AG09309 (cell line): ENCODE measurements at regions not wholly inside any gene's neighbourhood (a gene's known extent, or its start where the extent isn't known, plus 50 kb on each side); places are given as distances from the start of the nearest gene placed in this dataset.

ENCODE experiments used
- DNase-seq: peaks from one replicate; pipeline ENCODE4 v3.0.0-alpha.2; 2010; ENCODE audit warnings: low read depth
- H3K4me3 ChIP-seq: 2 replicates; pipeline ENCODE4 v1.5.1; 2011; ENCODE audit warnings: mild to moderate bottlenecking, low read depth, low read length, moderate library complexity; ENCODE audit not compliant: control insufficient read depth
- TF ChIP-seq, protein P1 (sequence below): IDR thresholded peaks from 2 replicates; pipeline ENCODE4 v1.5.1; 2011; ENCODE audit warnings: mild to moderate bottlenecking, low read depth, low read length, inconsistent platforms; ENCODE audit not compliant: insufficient read depth, control insufficient read depth; ENCODE audit errors: missing control alignments

DNA sequence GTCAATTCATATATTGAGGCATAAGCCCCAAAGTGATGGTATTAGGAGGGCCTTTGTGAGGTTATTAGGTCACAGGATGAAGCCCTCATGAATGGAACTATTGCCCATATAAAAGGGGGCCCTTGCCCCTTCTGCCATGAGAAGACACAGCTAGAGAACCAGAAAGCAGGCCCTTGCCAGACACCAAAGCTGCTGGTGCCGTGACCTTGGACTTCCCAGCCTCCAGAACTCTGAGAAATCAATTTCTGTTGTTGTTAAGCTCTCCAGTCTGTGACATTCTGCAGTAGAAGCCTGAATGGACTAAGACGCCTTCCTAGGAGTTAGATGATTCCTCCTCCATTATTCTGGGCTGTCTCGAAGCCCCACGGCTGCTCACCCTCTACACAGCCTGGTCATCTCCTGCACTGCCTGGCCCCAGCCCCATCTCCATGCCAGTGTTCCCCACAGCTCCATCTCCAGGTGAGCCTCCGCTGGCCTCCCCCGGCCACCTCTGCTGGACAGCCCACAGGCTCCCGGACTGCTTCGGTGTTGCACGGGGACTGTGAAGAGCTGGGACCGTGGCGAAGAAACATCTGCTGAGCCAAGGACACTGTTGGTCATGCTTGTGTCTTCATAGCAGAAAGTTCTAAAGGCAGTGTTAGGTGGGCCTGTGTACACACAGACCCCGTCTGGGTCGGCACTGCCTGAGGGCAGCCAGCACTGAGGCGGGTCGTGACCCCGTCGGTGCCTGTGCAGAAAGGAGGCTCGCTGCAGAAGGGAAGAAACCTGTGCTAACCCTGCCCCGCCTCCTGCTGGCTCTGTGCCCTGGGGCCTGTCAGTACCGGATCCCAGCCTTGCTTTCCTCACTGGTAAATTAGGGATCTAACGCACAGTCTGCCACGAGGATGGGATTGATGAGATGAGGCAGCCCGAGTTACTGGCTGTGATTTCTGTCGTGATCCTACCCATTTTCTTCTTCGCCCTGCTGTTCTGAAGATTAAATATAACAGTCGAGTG lies 55.1 kb upstream of the CNOT6 start:
- no peak overlapping the region for H3K4me3 ChIP-seq
- TF ChIP-seq, protein P1, sequence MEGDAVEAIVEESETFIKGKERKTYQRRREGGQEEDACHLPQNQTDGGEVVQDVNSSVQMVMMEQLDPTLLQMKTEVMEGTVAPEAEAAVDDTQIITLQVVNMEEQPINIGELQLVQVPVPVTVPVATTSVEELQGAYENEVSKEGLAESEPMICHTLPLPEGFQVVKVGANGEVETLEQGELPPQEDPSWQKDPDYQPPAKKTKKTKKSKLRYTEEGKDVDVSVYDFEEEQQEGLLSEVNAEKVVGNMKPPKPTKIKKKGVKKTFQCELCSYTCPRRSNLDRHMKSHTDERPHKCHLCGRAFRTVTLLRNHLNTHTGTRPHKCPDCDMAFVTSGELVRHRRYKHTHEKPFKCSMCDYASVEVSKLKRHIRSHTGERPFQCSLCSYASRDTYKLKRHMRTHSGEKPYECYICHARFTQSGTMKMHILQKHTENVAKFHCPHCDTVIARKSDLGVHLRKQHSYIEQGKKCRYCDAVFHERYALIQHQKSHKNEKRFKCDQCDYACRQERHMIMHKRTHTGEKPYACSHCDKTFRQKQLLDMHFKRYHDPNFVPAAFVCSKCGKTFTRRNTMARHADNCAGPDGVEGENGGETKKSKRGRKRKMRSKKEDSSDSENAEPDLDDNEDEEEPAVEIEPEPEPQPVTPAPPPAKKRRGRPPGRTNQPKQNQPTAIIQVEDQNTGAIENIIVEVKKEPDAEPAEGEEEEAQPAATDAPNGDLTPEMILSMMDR = no peak
- no peak for DNase-seq

DNA sequence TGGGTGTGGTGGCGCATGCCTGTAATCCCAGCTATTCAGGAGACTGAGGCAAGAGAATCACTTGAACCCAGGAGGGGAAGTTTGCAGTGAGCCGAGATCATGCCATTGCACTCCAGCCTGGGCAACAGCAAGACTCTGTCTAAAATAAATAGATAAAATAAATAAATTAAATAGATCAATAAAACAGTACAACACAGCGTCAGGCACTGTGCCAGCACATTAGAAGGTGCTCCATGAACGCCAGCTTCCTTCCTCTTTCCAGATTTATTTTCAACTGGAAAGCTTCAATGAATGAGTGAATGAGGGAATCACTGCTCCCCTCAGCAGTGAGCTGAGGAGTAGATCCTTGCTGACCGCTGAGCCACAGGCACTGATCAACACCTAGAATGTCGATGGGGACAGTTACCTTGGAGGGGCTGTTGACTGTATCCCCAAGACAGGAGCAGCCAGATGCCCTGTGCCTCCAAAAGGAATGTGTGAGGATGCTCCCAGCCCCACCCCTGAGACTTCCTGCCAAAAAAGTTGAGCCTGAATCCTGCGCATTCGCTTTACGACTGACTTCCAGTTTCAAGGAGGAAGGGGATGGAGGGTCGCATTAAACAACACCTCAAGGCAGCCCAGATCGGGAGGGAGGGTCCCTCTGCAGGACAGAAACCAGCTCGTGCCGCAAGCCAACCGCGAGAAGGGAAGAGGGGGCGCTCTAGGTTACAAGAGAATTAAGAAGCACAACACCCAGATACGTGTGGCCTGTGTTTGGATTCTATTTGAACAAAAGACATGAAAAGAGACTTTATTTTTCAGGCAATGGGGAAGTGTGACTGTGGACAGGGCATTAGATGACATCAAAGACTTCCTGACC lies 54.0 kb upstream of the CNOT6 start:
- no peak overlapping the region for H3K4me3 ChIP-seq
- TF ChIP-seq, protein P1 = no peak
- DNase-seq = no peak

DNA sequence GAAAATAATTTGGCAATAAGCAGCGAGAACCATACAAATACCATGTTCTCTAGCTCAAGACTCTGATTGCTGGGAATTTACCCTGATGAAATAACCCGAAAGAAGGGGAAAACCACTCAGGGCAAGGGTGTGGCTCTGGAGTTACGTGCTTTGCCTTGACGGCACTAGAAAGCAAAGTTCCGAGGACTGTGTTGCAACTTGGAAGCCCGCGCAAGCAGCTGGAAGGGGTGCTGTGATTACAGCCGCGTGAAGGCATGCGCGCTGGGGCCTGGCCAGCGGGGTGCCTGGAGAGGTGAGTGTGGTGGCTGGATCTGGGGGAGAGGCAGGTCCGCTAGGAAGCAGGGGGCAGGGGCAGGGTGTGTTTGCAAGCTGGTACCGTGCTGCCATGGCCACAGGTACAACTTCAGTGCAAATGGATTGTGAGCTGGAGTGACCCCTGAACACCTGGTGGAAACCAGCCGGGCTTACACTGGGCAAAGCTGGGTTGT lies 52.6 kb upstream of the CNOT6 start:
- TF ChIP-seq, protein P1 = no peak
- H3K4me3 ChIP-seq = no peak overlapping the region
- DNase-seq = peak; percentile 52
